ENCODE measurements at regions not wholly inside any gene's neighbourhood (a gene's known extent, or its start where the extent isn't known, plus 50 kb on each side); places are given as distances from the start of the nearest gene placed in this dataset.
"Not testable (repeated sequence)": the region's sequence is repeated elsewhere in the genome, so short reads cannot be mapped to it uniquely, and the experiment has no call there.

DNA sequence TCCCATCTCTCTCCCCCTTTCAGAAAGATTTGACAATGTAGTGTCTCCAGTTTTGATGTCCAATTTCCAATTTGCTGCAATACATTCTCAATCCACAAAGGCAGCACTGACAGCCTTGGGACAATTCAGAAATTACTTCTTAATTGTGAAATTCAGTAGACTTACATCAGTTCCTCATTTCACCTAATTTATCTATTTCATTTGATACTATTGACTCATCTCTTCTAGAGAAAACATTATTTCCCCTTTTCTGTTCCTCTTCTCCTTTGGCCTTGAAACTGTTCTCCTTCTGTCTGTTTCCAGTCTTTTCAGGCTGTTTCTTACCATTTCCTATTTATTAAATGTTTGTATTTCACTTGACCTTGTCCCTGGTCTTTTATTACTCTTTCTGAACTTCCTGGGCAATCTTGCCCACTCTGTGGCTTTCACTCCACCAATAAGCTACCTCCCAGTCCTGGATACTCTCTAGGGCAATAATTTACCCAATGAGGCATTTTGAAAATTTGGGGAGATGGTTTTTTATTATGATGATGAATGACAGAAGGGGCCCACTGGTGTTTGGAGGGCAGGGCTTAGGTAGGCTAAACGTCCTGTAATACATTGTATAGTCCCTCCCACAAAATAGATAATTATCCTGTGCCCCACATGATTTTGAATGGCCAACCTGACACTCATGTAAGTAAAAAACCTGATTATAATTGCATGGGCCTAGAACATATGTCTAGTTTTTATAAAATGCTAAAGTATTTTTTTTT, 498.0 kb upstream of the BOD1L1 start:
- peak; percentile 2 for DNase-seq

DNA sequence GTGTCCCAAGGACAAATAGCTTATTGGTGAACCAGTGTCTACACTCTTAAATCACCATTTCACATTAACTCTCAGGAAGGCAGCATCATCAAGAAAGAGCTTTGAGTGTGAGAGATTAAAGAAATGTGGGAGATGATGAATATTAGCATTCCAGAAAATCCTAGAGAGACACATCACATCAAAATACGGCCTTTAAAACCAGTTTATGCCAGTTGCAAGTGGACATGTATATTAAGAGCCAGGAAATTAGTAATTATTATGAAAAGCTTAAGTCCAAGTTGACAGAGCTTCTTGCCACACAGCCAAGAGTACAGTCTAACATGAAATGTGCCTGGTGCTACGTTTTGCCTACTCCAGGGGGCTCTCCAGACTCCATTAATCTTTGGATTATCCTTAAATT, 503.0 kb upstream of the BOD1L1 start:
- DNase-seq, result no peak

DNA sequence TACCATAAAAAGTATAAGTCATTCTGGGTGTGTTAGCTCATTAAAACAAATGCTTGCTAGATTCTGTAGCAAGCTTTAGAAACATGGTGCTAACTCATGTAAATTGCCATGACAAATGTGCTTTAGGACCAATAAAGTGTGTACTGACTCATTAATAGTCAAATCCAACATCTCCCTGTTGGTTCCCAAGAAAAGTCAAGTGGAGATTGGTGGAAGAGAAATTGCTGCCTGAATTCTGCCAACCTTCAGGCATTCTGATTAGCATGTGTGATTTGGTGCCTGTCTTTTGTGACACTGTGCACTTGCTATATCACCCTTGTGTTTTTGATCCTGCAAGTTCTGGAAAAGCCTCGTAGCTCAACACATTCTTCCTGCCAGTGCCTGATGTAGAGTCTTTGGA, 503.8 kb upstream of the BOD1L1 start:
- no peak for DNase-seq

GRCh38 chr4:14132301-14132700, 504.8 kb upstream of the BOD1L1 start:
- DNase-seq, result no peak

GRCh38 chr4:14138106-14138505, 510.6 kb upstream of the BOD1L1 start:
- DNase-seq, result no peak

- DNase-seq, result no peak
Measured at GRCh38 chr4:14143892-14144291, 516.4 kb upstream of the BOD1L1 start.

DNA sequence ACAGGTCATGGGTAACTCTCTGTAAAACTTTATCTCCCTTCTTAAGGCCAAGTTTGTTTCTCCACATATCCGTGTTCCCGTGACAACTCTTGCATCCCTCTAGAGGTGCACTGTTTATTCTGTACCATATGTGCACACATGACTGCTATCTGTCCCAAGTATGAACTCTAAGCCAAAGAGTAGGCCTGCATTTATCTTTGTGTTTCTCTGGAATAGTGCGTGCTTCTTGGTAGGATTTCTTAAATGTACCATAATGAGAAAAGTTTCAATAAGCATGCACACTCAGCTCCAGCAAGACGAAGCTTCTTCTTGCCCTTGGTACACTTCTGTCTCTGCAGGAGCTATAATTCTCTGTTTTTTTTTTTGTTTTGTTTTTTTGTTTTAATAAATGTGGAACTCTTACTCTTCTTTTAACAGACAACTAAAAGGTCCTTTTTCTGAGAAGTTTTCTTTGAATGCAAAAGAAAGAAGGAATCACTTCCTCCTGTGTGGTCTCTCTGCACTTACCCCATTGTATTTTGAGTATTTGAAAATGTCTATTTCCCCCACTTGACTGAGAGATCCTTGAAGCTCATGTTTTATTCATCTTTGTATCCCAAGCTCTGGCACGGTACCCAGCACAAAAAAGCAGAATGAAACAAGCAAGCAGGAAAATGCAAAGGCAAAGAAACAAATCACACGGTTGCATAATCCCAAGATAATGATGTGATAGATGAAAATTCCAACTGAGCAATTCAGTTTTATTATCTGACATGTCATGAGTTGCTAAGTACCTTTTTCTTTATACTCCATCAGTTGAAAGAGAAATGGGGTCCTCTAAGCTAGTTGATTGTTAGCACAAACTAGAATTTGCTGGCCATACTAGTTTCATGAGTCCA, 521.9 kb upstream of the BOD1L1 start:
- DNase-seq, result no peak

DNA sequence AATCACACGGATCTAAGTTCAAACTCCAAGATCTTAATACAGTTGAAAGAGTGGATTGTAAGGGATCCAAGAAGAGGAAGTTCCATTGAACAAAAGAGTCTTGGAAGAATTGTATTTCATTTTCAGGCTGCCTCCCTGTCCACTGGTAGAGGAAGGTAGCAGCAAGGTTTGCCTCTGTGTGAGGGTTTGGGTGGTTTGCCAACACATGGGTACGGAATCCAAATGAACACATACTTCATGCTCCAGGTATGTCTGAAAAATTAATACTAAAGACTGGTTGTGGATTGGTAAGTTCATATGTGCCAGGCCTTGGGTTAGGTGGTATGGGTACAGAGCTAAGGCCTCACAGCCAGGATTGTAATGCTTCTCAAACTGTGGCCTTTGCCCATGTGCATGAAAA, 523.6 kb upstream of the BOD1L1 start:
- no peak for DNase-seq

GRCh38 chr4:14152834-14153519, 525.5 kb upstream of the BOD1L1 start:
- DNase-seq, result no peak

DNA sequence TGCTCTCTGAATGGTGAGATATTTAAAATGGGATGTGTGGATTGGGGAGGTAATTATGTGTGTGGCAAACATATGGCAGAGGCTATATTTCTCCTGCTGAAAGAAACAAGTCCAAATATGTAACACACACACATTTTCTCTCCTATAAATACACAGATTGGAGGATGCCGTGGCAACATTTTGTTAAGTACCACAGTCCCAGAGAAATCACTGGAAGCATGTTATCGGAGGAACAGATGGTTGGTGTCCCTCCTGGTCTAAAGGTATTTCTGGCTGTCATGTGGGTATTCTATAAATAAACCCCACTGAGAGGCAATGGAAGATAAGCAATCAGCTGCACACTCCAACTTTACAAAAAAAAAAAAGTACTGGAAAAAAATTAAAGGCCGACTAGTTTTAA, 528.3 kb upstream of the BOD1L1 start:
- DNase-seq, result no peak

- DNase-seq, result no peak
Measured at GRCh38 chr4:14157262-14157661, 529.7 kb upstream of the BOD1L1 start.

DNA sequence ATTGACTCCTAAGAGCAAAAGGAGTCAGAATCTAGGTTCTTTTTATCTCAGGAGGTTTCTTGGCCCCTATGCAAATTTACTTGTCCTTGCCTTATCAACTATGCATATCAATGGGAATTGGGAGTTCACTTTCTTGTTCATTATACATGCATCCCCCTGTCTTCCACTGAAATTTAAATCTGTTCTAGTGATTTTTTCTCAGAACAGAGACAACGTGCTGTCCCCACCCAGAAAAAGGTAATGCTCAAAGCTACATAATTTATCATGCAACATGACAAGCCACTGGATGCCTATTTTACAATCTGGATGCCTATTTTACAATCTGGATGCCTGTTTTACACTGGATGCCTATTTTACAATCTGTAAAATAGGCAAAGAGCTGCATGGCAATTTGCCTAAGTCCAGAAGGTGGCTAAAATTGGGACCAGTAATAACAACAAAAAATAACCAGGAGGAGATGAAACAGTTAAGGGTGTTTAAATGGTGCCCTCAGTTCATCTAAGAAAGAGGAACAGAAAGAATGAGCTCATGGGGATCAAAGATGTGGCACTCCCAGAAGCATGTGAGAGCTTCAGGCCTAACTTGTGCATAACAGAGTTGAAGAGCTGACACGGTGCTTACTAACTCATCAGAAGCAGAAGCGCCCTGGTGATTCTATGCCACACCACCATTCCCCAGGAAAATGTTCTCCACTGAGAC, 537.8 kb upstream of the BOD1L1 start:
- no peak for DNase-seq

DNA sequence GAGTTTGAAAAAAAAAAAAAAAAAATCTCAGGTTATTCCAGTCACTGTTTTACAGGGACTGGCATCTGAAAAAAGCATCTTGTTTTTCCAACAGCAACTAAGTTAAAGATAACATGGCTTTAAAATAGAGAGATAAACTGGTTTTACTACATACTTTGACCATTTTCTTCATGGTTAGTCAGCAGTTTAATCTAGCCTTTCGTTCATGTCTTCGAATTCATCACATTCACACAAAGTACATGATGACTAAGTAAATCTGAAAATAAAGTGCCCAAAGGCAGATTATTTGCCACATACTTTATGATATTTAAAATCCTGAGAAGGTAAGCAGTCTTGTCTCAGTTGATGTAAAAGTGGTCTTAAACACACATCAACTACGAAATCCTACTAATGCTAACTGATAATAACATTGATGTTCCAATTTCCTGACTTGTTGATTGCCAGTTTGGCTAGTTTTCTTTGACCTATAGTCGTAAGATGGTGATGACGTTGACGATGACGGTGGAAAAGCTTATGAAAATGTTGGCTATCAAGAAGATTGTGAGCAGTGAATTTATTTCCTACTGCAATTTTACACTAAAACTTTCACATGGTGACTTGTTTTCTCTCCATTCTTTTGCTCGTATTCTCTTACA, 540.5 kb upstream of the BOD1L1 start:
- DNase-seq, result no peak

- no peak for DNase-seq
Measured at GRCh38 chr4:14168919-14169318, 541.4 kb upstream of the BOD1L1 start.

DNA sequence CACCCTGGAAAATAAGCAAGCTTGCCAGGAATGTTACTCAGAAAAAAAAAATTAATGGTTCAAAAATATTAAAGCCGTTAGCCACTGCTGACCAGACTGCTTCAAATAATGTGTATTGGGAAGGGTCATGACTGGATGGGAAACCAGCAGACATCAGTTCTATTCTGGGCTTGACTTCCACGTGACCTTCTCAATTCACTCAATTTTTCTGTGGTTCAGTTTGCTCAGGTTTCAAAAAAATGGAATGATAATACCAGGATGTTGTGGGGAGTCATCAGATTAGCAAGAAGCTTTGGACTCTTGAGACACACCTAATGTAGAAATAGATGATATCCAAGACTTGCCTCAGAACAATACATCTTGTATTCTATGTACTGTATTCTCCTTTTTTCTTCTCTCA, 541.9 kb upstream of the BOD1L1 start:
- no peak for DNase-seq

DNA sequence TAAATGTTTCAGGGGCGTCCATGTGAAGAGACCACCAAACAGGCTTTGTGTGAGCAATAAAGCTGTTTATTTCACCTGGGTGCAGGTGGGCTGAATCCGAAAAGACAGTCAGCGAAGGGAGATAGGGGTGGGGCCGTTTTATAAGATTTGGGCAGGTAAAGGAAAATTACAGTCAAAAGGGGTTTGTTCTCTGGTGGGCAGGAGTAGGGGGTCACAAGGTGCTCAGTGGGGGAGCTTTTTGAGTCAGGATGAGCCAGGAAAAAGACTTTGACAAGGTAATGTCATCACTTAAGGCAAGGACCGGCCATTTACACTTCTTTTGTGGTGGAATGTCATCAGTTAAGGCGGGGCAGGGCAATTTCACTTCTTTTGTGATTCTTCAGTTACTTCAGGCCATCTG, 542.4 kb upstream of the BOD1L1 start:
- not testable (repeated sequence) for DNase-seq

DNA sequence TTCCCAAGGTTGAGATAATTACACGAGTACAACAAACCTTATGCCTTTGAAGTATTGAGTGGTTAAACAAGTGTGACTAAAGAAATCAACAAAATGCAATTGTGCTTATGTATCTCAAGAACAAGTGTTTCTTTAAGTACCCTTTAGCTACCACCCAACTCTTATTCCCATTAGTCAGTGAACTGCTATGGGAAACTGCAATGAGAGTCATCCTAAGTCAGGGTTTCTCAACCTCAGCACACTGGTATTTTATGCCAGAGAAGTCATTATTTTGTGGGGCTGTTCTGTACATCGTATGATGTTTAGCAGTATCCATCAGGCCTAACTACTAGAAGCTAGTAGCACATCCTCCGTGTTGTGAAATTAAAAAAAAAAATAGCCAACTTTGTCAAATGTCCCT, 549.1 kb upstream of the BOD1L1 start:
- no peak for DNase-seq

GRCh38 chr4:14177987-14178386, 550.5 kb upstream of the BOD1L1 start:
- DNase-seq, result no peak

- peak; percentile 13 for DNase-seq
Measured at GRCh38 chr4:14178421-14178820, 550.9 kb upstream of the BOD1L1 start.

- no peak for DNase-seq
Measured at GRCh38 chr4:14180166-14180565, 552.6 kb upstream of the BOD1L1 start.

GRCh38 chr4:14180983-14181601, 553.6 kb upstream of the BOD1L1 start:
- no peak for DNase-seq

DNA sequence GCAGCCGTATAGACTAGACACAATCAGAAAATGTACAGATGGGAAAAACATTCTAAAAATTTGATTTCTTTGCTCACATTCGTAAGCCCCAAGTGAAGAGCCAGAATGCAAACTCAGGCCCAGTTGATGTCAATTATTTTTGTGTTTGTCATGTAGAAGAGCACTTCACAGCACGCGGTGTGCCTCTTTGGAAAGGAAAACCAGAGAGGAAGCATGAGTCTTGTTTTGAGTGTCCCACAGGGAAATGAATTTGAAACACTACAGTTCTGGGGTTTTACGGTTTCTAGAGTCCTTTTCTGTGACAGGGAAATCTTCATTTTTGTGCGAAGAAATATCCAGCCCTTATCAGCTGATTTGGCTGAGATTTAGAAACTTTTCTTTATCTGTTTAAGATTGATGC, 554.6 kb upstream of the BOD1L1 start:
- DNase-seq, result no peak

All from CD4-positive, alpha-beta T cell treated with Interleukin-4 for 4 hours (primary cell).